Epidermal melanocyte (primary cell): ENCODE measurements at regions not wholly inside any gene's neighbourhood (a gene's known extent, or its start where the extent isn't known, plus 50 kb on each side); places are given as distances from the start of the nearest gene placed in this dataset.
"Not testable (repeated sequence)": the region's sequence is repeated elsewhere in the genome, so short reads cannot be mapped to it uniquely, and the experiment has no call there.

Experiments used
- DNase-seq: peaks from one replicate; pipeline ENCODE4 v3.0.0; 2011; ENCODE audit warnings: low spot score; ENCODE audit not compliant: insufficient read length

DNA sequence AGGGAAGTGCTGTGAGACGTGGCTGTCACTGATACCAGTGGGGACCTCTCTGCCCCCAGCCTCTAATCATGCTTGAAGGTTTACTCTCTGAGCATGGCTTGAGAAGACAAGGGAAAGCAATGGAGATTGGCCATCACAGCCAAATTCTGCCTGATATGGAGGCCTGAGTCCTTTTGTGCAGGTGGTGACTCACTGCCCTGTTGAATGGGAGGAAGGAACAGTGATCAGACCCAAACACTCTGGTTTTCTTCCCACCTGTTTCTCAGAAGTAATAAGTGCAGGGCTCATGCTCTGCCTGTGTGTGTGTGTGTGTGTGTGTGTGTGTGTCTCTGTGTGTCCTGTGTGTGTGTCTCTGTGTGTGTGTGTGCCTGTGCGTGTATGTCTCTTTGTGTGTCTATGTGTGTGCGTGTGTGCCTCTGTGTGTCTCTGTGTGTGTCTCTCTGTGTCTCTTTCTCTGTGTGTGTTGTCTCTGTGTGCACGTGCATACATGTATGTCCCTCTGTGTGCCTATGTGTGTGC, 240.6 kb upstream of the PLGLB1 start:
- DNase-seq: not testable (repeated sequence)

DNA sequence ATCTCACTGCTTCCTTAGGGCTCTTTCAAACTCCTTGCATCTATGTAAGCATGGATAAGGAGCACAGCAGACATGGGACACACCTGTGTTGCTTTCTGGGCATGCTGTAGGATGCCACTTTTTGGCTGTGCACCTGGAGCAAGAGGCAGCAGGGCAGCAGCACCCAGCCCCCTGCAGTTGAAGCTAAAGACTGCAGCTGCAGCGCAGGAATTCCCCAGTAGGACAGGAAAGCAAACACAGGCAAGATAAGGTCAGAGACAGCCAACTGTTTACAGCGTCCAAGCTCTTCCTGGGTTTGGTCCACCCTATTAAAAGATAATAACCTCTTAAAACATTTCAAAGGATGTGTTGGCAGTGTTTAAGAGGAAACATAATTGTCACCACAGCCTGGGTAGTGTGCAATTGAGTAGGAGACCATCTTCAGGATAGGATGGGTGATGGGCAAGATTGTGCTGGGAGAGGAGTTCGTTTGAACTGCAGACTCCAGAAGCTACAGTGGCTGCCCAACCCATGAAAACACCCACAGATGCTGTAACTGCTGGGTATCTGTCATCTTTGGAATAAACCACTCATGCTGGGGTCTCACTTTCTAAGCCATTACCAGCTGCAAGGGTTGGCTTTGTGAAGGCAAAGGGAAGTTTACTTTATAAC, 242.3 kb upstream of the PLGLB1 start:
- not testable (repeated sequence) for DNase-seq

GRCh38 chr2:87275192-87275591, 253.5 kb upstream of the PLGLB1 start:
- DNase-seq: not testable (repeated sequence)

- not testable (repeated sequence) for DNase-seq
These were observed 254.5 kb upstream of the PLGLB1 start for GRCh38 chr2:87275974-87276629.

GRCh38 chr2:87276673-87277072, 255.0 kb upstream of the PLGLB1 start:
- not testable (repeated sequence) for DNase-seq

DNA sequence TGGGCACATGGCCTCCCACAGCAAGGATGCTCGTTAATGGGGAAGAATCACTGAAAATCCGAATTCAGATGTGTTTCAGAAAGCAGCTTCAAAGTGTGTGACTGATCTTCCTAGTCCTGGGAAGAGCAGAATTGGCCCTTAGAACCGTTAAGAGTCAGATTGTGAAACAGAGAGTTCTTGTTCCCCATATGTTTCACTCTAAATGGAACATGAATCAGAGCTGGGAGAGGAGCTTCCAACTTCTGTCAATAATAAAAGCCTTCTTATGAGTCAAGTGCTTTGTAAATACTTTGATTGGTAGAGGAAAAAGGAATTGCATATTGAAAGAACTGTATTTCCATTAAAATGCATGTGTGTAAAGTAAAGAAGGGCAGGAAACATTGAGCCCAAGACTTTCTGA, 256.1 kb upstream of the PLGLB1 start:
- not testable (repeated sequence) for DNase-seq

GRCh38 chr2:87280596-87281355, 259.1 kb upstream of the PLGLB1 start:
- DNase-seq: not testable (repeated sequence)

- DNase-seq: not testable (repeated sequence)
These were observed 262.3 kb upstream of the PLGLB1 start for GRCh38 chr2:87283735-87284470.

DNA sequence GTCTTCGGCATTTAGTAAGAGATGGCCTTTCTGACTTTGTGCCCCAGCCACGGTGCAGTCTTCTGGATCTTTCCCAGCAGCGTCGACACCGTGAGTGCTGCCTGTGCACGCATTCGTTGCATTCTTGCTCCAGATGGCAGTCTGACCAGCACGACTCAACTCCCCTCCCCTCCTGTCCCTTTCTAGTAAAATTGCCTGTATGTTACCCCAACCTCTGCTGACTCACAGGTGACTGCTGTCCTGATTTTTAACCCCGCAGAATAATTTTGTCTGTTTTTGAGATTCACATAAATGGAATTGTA, 262.8 kb upstream of the PLGLB1 start:
- not testable (repeated sequence) for DNase-seq

DNA sequence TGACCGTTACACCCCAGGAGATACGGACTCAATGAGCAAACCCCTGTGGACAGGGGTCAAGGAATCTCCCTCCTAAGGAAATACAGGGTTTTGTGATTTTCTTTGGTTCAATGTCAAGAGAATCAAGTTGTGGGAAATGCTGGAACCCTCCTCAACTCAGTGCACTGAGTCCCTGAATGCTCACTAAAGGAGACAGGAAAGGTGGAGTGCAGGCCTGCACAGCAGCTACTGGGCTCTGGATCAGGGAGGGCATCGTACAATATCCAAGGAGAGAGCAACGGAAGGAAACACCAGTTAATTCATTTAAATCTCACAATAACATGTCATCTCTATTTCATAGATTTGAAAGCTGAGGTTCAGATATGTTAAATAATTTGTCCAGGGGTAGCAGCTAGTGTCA, 263.5 kb upstream of the PLGLB1 start:
- DNase-seq: not testable (repeated sequence)

DNA sequence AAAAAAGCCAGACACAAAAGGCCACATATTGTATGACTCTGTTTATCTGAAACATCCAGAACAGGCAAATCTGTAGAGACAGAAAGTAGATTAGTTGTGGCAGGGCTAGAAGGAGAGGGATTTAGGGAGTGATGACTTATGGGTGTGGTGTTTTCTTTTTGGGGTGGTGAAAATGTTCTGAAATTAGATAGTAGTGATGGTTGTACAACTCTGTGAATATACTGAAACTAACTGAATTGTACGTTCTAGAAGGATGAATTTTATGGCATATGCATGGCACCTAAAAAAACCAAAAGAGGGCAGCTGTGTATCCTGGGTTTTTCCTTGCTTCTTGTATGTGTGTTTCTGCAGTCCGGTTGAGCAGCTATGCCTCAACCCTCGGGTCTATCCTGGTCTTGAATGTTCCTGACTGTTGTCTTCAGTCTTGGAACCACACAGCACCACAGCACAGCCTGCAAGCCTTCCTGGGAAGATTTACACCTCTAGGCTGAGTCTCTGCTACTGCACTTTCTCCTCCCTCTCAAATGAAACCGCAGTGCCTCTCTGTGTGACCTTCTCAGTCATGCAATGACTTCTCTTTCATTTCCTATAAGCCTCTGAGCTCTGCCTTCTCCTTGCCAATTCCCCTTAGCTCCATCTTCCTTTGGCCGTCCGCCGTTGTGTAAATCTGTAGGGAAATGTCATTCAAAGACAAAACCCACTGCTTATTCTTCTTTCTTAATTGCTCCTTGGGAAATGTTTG, 269.1 kb upstream of the PLGLB1 start:
- not testable (repeated sequence) for DNase-seq

- DNase-seq: not testable (repeated sequence)
These were observed 270.0 kb upstream of the PLGLB1 start for GRCh38 chr2:87291400-87292200.

DNA sequence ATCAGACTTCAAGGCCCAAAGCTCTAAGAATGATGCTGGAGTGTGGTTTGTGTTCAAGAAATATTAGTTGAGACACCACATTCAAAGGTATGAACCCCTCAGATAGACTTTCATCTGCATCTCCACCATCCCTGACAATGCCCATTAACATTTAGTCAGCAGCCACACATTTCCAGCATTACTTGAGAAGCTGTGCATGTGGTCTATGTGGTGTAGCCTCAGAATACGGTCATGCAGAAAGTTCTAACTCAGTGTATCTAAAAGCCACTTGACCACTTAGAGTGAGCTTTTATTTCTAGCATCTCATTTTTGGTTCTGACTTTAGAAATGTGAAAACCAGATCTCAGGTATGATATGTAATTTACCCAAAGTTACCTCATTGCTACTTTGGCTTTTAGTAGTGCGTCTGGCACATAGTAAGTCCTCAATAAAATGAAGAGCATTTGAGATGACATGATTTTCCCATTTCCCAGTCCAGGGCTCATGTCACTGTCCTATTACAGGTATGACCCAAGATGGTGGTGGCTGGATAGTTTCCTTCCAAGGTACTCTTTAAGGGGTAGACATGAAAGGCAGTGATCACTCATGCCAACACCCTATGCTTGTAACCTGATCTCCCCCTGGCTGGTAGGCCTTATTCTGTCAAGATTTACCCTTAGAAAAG, 272.4 kb upstream of the PLGLB1 start:
- DNase-seq: not testable (repeated sequence)

- DNase-seq: not testable (repeated sequence)
These were observed 273.5 kb upstream of the PLGLB1 start for GRCh38 chr2:87295135-87295534.

GRCh38 chr2:87301349-87301748, 279.7 kb upstream of the PLGLB1 start:
- not testable (repeated sequence) for DNase-seq

DNA sequence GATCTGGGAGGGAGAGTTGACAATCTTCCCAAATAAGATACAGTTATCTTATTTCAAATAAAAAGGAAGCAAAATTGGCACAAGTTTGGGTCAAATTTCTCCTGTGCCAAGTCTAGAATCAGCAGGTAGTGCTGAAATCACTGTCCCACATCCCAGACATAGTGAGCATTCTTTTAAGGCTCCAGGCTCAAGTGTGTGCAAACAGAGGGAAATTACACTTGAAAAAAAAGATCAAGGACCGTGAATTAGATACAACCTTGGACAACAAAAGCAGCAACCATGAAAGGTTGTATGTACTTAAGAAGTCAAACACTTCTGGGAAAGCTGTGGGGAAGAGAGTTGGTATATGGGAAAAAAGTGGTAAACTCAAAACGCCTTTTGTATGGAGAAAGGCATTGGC, 280.2 kb upstream of the PLGLB1 start:
- not testable (repeated sequence) for DNase-seq

DNA sequence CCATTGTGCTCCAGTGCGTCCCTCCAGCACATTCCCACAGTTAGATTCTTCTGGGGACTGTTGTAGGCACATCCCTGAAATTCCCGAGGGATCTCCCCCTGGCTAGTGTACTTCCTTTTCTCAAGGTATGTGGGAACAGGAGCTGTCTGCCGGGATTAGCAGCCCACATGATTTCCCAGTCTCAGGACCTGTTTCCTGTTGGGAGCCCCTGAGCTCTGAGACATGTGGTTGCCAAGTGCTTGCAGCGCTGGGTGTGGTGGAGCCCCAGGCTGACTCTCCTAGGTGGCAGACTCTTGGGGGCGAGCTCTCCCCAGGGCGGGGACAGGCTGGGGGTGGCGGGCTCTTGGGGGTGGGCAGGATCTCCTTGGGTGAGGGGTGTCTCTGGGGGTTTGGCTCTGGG, 287.0 kb upstream of the PLGLB1 start:
- DNase-seq: not testable (repeated sequence)

GRCh38 chr2:87309785-87310184, 288.1 kb upstream of the PLGLB1 start:
- not testable (repeated sequence) for DNase-seq

- not testable (repeated sequence) for DNase-seq
These were observed 290.3 kb upstream of the PLGLB1 start for GRCh38 chr2:87311896-87312441.
